Subcutaneous abdominal adipose tissue (tissue), 5 donors: ENCODE measurements at regions not wholly inside any gene's neighbourhood (a gene's known extent, or its start where the extent isn't known, plus 50 kb on each side); places are given as distances from the start of the nearest gene placed in this dataset.
"Not testable (repeated sequence)": the region's sequence is repeated elsewhere in the genome, so short reads cannot be mapped to it uniquely, and the experiment has no call there.

Experiments used
- H3K27ac ChIP-seq: one replicate; pipeline ENCODE4 v1.7.0; 2013; ENCODE audit warnings: low read depth, mild to moderate bottlenecking, inconsistent platforms, low read length, moderate library complexity
- H3K27me3 ChIP-seq, 5 donors: one replicate each; pipeline ENCODE4 v1.7.0; 2013; ENCODE audit warnings: low read length in 5 of 5, inconsistent platforms in 1 of 5; ENCODE audit not compliant: control insufficient read depth in 5 of 5, insufficient read depth in 4 of 5
- H3K36me3 ChIP-seq, 5 donors: one replicate each; pipeline ENCODE4 v1.7.0; 2013; ENCODE audit warnings: low read length in 5 of 5; ENCODE audit not compliant: control insufficient read depth in 5 of 5, insufficient read depth in 5 of 5
- H3K4me1 ChIP-seq, 5 donors: one replicate each; pipeline ENCODE4 v1.7.0; 2013; ENCODE audit warnings: low read length in 5 of 5, mild to moderate bottlenecking in 3 of 5, moderate library complexity in 1 of 5; ENCODE audit not compliant: control insufficient read depth in 5 of 5, insufficient read depth in 5 of 5
- H3K4me3 ChIP-seq, 5 donors: one replicate each; pipeline ENCODE4 v1.7.0; 2013; ENCODE audit warnings: low read length in 5 of 5, low read depth in 1 of 5
- H3K9ac ChIP-seq, 5 donors: one replicate each; pipeline ENCODE4 v1.7.0; 2013; ENCODE audit warnings: low read length in 5 of 5, mild to moderate bottlenecking in 4 of 5, moderate library complexity in 3 of 5
- H3K9me3 ChIP-seq, 5 donors: one replicate each; pipeline ENCODE4 v1.7.0; 2013; ENCODE audit warnings: low read length in 5 of 5; ENCODE audit not compliant: control insufficient read depth in 5 of 5
- donor health status: healthy.
- donor health status: healthy.
- donor health status: healthy.
- donor health status: healthy.
- donor health status: healthy.

DNA sequence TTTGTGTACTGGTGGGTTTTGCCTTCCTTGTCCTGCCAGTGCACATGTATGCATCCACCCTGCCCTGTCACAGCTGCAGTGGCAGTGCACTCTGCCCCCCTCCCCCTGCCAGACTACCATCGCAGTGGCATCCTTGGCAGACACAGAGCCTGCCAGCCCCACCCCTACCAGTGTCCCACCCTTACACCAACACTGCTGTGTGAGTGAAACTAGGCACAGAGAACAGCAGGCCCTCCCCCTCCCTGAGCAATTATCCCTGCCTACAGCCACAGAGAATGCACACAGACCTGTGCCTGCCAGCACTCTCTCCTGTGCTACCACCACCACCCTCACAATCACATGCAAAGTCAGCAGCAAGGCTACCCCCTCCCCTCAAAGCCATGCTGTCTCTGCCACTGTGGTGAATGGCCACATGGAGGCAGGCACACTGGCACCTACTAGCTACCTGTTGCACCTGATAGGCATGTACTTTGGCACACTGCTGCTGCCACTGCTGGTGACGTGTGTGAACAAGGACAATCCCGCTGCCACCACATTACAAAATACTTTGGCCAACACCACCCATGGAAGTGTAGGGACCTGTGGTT, 239.8 kb downstream of the CALCRL start:
- no peaks in the 10 kb centered on the region for H3K27me3 ChIP-seq
- peaks cover 0 to 10% (median 0%) of the 10 kb centered on the region in 5 donors for H3K4me1 ChIP-seq
- peaks cover 3 to 12% (median 5%) of the 10 kb centered on the region in 5 donors for H3K9me3 ChIP-seq
- no peak overlapping the region for H3K27ac ChIP-seq
- no peaks in the 10 kb centered on the region for H3K36me3 ChIP-seq
- H3K4me3 ChIP-seq = no peak overlapping the region
- no peak overlapping the region for H3K9ac ChIP-seq

DNA sequence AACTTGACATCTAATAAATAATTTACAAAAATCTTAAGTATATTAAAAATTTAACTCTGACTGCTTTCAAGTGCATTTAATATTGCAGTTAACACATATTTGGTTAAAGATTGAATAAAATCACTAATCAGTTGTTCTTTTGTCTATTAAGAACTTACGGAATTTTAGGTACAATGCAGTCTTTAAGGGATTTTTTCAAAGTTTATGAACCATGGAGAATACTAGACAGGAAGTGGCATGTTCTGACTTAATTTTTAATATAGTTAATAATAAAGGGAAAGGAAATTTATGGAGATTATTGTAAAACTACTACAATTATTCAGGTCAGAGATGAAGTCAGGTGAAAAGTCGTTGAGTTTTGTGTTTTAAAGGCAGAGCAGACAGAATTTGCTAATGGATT, 240.9 kb downstream of the CALCRL start:
- Histone ChIP-seq H3K9me3 (peaks cover 1 to 6% (median 2%) of the 10 kb centered on the region in 5 donors), H3K27ac (no peak overlapping the region), H3K4me3 (no peak overlapping the region), H3K36me3 (no peaks in the 10 kb centered on the region), H3K4me1 (peaks cover 0 to 10% (median 0%) of the 10 kb centered on the region in 5 donors), H3K27me3 (no peaks in the 10 kb centered on the region), H3K9ac (no peak overlapping the region)

DNA sequence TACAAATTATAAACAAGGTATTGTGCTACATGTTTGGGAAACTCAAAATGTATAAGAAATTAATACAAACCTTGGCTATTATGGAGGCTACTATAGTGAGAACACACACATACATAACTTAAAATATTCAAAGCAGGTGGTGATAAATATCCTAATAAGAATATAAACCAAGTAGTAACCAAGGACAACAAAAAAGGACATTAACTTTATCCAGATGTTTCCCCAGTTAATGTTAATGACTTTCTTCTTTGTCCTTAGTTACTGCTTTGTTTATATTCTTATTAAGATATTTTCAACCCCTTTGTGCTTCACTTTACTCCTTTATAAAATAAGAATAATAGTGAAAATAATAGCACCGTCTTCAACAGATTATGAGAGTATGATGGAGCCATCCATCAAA, 241.6 kb downstream of the CALCRL start:
- H3K27me3 ChIP-seq = no peaks in the 10 kb centered on the region
- no peak overlapping the region for H3K4me3 ChIP-seq
- H3K9ac ChIP-seq = no peak overlapping the region
- H3K4me1 ChIP-seq = peaks cover 0 to 10% (median 0%) of the 10 kb centered on the region in 5 donors
- no peak overlapping the region for H3K27ac ChIP-seq
- no peaks in the 10 kb centered on the region for H3K9me3 ChIP-seq
- H3K36me3 ChIP-seq = no peaks in the 10 kb centered on the region

GRCh38 chr2:187206071-187206470, 242.0 kb downstream of the CALCRL start:
- Histone ChIP-seq H3K27me3 (no peaks in the 10 kb centered on the region), H3K9ac (no peak overlapping the region), H3K36me3 (no peaks in the 10 kb centered on the region), H3K4me1 (peaks cover 0 to 10% (median 0%) of the 10 kb centered on the region in 5 donors), H3K27ac (no peak overlapping the region), H3K4me3 (no peak overlapping the region), H3K9me3 (no peaks in the 10 kb centered on the region)

DNA sequence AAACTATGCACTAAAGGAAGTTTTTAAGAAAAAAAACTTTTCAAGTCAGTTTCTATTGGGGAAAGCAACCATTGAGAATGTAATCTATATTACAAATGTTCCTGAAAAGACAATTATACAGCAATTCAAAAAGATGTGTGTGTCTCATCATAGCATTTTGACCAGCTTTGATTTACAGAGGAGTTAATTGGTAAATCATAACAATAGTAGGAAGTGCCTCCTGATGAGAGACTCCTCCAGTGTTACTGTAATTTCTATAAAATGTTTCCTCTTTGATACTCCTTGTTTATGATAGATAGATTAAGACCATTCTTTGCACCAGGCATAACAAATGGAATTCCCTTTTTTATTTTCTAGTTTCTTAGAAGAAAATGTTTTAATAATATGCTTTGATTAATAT, 249.9 kb downstream of the CALCRL start:
- H3K27me3 ChIP-seq = no peaks in the 10 kb centered on the region
- no peak overlapping the region for H3K4me3 ChIP-seq
- H3K9ac ChIP-seq = no peak overlapping the region
- no peaks in the 10 kb centered on the region for H3K36me3 ChIP-seq
- H3K4me1 ChIP-seq = no peaks in the 10 kb centered on the region
- H3K9me3 ChIP-seq = no peaks in the 10 kb centered on the region
- H3K27ac ChIP-seq = no peak overlapping the region

DNA sequence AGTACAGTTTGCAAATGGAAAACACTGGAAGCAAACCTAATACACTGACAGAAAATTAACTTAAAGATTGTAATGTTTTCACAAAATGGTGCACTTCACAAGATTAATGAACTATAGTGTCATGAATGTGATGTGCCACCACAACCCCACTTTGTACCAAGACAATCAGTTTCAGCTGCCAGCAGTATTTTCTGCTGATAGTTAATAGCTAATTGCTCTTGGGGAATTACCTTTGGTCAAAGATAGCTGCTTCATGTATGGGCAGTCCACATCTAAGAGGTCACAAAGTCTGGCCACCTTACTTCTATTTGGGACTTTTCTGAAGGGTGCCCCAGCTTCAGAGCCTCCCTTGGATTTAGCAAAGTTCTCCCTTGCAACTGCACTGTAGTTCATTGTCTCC, 254.0 kb downstream of the CALCRL start:
- Histone ChIP-seq H3K27ac (no peak overlapping the region), H3K9me3 (no peaks in the 10 kb centered on the region), H3K36me3 (no peaks in the 10 kb centered on the region), H3K27me3 (no peaks in the 10 kb centered on the region), H3K9ac (no peak overlapping the region), H3K4me1 (no peaks in the 10 kb centered on the region), H3K4me3 (no peak overlapping the region)

DNA sequence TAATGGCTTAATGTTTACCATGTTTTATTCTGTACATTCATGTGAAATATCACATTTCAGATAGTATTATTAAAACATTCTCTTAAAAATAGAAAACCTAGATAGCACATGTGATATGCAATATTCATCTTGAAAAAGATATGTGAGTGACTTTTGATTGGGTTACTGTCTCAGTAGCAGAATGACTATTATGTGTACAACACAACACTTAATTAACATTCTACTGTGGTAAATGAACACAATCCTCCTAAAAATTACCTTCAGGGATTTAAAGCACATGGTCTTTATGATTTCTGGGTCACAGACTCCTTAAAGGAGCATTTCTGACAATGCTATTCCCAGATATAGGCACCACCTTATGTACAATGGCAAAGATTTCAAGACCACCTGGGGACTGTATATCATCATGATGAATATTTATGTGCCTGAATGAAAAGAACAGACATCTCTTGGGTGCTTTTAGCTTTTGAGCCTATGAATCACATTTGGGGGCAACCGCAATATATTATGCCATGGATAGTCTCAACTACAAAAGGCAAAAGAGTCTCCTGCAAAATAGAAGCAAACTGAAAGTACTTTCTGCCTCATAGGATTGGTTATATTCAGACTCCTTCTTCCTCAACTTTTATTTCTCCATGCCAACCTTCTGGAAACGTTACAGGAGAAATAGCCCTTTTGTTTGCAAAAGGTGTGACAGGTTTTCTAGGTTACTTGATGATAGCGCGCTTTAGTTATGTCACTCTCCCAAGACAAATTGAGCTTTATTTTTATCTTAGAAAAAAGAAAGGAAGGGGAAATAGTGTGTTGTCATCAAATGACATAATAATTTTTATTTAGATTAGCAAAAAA, 259.0 kb downstream of the CALCRL start:
- Histone ChIP-seq H3K27me3 (no peaks in the 10 kb centered on the region), H3K4me3 (no peak overlapping the region), H3K9ac (no peak overlapping the region), H3K36me3 (no peaks in the 10 kb centered on the region), H3K27ac (no peak overlapping the region), H3K9me3 (no peaks in the 10 kb centered on the region), H3K4me1 (no peaks in the 10 kb centered on the region)

DNA sequence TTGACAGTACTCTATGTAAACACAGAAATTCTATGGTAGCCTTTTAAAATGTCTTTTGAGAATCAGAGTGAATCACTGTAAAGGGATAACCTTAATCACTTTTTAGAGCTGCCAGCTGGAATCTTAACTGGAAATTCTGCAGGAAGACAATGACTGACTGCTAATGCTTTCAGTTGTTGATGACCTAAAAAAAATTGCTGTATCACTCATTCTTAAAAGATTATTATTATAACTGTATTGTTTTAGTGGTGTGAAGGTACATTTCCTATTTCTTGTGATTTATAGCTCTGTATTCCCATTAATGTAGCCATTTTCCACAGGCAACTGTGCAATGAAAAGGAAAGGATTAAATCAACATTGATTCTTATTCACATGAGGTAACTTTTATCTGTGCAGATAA, 260.5 kb downstream of the CALCRL start:
- Histone ChIP-seq H3K27ac (no peak overlapping the region), H3K9me3 (peaks cover 0 to 10% (median 2%) of the 10 kb centered on the region in 5 donors), H3K9ac (no peak overlapping the region), H3K36me3 (no peaks in the 10 kb centered on the region), H3K27me3 (no peaks in the 10 kb centered on the region), H3K4me3 (no peak overlapping the region), H3K4me1 (no peaks in the 10 kb centered on the region)

- H3K27ac ChIP-seq = no peak overlapping the region
- H3K9me3 ChIP-seq = peaks cover 0 to 15% (median 4%) of the 10 kb centered on the region in 5 donors
- no peak overlapping the region for H3K4me3 ChIP-seq
- H3K4me1 ChIP-seq = no peaks in the 10 kb centered on the region
- no peaks in the 10 kb centered on the region for H3K36me3 ChIP-seq
- no peak overlapping the region for H3K9ac ChIP-seq
- H3K27me3 ChIP-seq = no peaks in the 10 kb centered on the region
Observed at GRCh38 chr2:187180529-187180928, 267.5 kb downstream of the CALCRL start.

GRCh38 chr2:187178876-187179275, 269.2 kb downstream of the CALCRL start:
- H3K36me3 ChIP-seq, H3K9ac ChIP-seq, H3K4me1 ChIP-seq, H3K27ac ChIP-seq, H3K4me3 ChIP-seq, H3K27me3 ChIP-seq: not testable (repeated sequence)
- H3K9me3 ChIP-seq = peaks cover 0 to 15% (median 4%) of the 10 kb centered on the region in 5 donors
